SU-DHL-6 (cell line): ENCODE measurements at regions not wholly inside any gene's neighbourhood (a gene's known extent, or its start where the extent isn't known, plus 50 kb on each side); places are given as distances from the start of the nearest gene placed in this dataset.

ENCODE experiments used
- CTCF ChIP-seq: fragments of 200-600 bp; sonication (generic); IDR thresholded peaks from one replicate; pipeline ENCODE4 v1.5.1; 2017; ENCODE audit warnings: antibody characterized with exemption, mild to moderate bottlenecking, low read length, moderate library complexity; ENCODE audit not compliant: insufficient read depth, poor library complexity, severe bottlenecking
- EZH2phosphoT487 ChIP-seq: fragments of 200-600 bp; sonication (generic), shearing (Covaris generic); conservative IDR thresholded peaks from 2 replicates; pipeline ENCODE4 v1.6.1; 2018; ENCODE audit warnings: mild to moderate bottlenecking, antibody characterized with exemption, low read length, moderate library complexity, mixed read lengths

GRCh38 chr16:35452471-35452870, 1993.1 kb downstream of the TP53TG3F start:
- TF ChIP-seq CTCF (no peak), EZH2phosphoT487 (no peak)
